GM23338 (cell line): ENCODE measurements at regions not wholly inside any gene's neighbourhood (a gene's known extent, or its start where the extent isn't known, plus 50 kb on each side); places are given as distances from the start of the nearest gene placed in this dataset.

Experiments used
- ATAC-seq: fragments of 200-7000 bp; cut with Tn5 transposase; 3 replicates; pipeline ENCODE4 v1.9.1; 2020
- DNase-seq: peaks from one replicate; pipeline ENCODE4 v3.0.0-alpha.2; 2015; ENCODE audit warnings: low spot score
- H2AFZ ChIP-seq: fragments of 200-600 bp; sonication (generic); 2 replicates; pipeline ENCODE4 v1.8.0; 2016; ENCODE audit warnings: antibody characterized with exemption, mild to moderate bottlenecking, moderate library complexity
- H3F3A ChIP-seq: fragments of 200-600 bp; sonication (generic); replicated peaks from 2 replicates; pipeline ENCODE4 v1.8.0; 2017; ENCODE audit warnings: antibody characterized with exemption, mixed run types, low read depth
- H3K27ac ChIP-seq: fragments of 200-600 bp; sonication (generic); 2 replicates; pipeline ENCODE4 v1.6.1; 2016; ENCODE audit warnings: low read depth
- H3K27me3 ChIP-seq: fragments of 200-600 bp; sonication (generic); 2 replicates; pipeline ENCODE4 v1.8.0; 2016; ENCODE audit warnings: mild to moderate bottlenecking, mixed run types, moderate library complexity; ENCODE audit not compliant: insufficient read depth
- H3K36me3 ChIP-seq: fragments of 200-600 bp; sonication (generic); 2 replicates; pipeline ENCODE4 v1.8.0; 2016; ENCODE audit warnings: mild to moderate bottlenecking; ENCODE audit not compliant: insufficient read depth
- H3K4me1 ChIP-seq: fragments of 200-600 bp; sonication (generic); 2 replicates; pipeline ENCODE4 v1.8.0; 2016; ENCODE audit warnings: mild to moderate bottlenecking, moderate library complexity; ENCODE audit not compliant: insufficient read depth
- H3K4me2 ChIP-seq: fragments of 200-600 bp; sonication (generic); 2 replicates; pipeline ENCODE4 v1.7.1; 2017; ENCODE audit warnings: mixed run types
- H3K4me3 ChIP-seq: fragments of 200-600 bp; sonication (generic); 2 replicates; pipeline ENCODE4 v1.6.1; 2016; ENCODE audit warnings: mixed run types
- H3K79me2 ChIP-seq: fragments of 200-600 bp; sonication (generic); replicated peaks from 2 replicates; pipeline ENCODE4 v1.8.0; 2017; ENCODE audit warnings: mild to moderate bottlenecking; ENCODE audit not compliant: insufficient read depth
- H3K9me2 ChIP-seq: fragments of 200-600 bp; sonication (generic); 2 replicates; pipeline ENCODE4 v1.8.0; 2017; ENCODE audit not compliant: insufficient read depth
- H4K20me1 ChIP-seq: fragments of 200-600 bp; sonication (generic); replicated peaks from 2 replicates; pipeline ENCODE4 v1.8.0; 2017; ENCODE audit warnings: mild to moderate bottlenecking; ENCODE audit not compliant: insufficient read depth
- H3K27ac Mint-ChIP-seq: 2 replicates; pipeline ENCODE4 v1.8.0; 2020; ENCODE audit warnings: inconsistent platforms, mild to moderate bottlenecking, moderate library complexity, mixed read lengths
- H3K27me3 Mint-ChIP-seq: 3 replicates; pipeline ENCODE4 v1.8.0; 2022; ENCODE audit warnings: low read depth, mild to moderate bottlenecking, moderate library complexity, mixed read lengths, inconsistent platforms; ENCODE audit not compliant: insufficient read depth, poor library complexity
- H3K36me3 Mint-ChIP-seq: 3 replicates; pipeline ENCODE4 v1.8.0; 2021; ENCODE audit warnings: low read depth, mild to moderate bottlenecking, inconsistent platforms, moderate library complexity, mixed read lengths
- H3K4me1 Mint-ChIP-seq: 3 replicates; pipeline ENCODE4 v1.8.0; 2020; ENCODE audit warnings: mild to moderate bottlenecking, inconsistent platforms, mixed read lengths
- H3K4me3 Mint-ChIP-seq: 3 replicates; pipeline ENCODE4 v1.8.0; 2021; ENCODE audit warnings: moderate library complexity, mild to moderate bottlenecking, inconsistent platforms, mixed read lengths
- H3K9me3 Mint-ChIP-seq: 3 replicates; pipeline ENCODE4 v1.8.0; 2020; ENCODE audit warnings: moderate library complexity, mild to moderate bottlenecking, inconsistent platforms, mixed read lengths
- CREB1 ChIP-seq: fragments of 250-450 bp; sonication (Bioruptor Pico); IDR thresholded peaks from 2 replicates; pipeline ENCODE4 v1.5.0; 2020; ENCODE audit warnings: low read depth, mild to moderate bottlenecking, moderate library complexity
- EZH2phosphoT487 ChIP-seq: fragments of 200-600 bp; sonication (generic); IDR thresholded peaks from one replicate; pipeline ENCODE4 v1.8.1; 2018; ENCODE audit warnings: antibody characterized with exemption; ENCODE audit not compliant: unreplicated experiment
- JUNB ChIP-seq: IDR thresholded peaks from one replicate; pipeline ENCODE4 v1.6.1; 2016; ENCODE audit warnings: antibody characterized with exemption; ENCODE audit not compliant: unreplicated experiment
- POLR2AphosphoS5 ChIP-seq: IDR thresholded peaks from 2 replicates; pipeline ENCODE4 v1.6.1; 2016; ENCODE audit warnings: antibody characterized with exemption, low read depth
- STAT1 ChIP-seq: IDR thresholded peaks from one replicate; pipeline ENCODE4 v1.6.1; 2016; ENCODE audit warnings: antibody characterized with exemption; ENCODE audit not compliant: unreplicated experiment
- ZNF331 ChIP-seq: fragments of 250-450 bp; sonication (Bioruptor Pico); IDR thresholded peaks from 2 replicates; pipeline ENCODE4 v1.5.0; 2020; ENCODE audit warnings: low read depth, mild to moderate bottlenecking, moderate library complexity
- TF ChIP-seq, protein P1 (sequence below): fragments of 250-450 bp; sonication (Bioruptor Pico); IDR thresholded peaks from 2 replicates; pipeline ENCODE4 v1.5.0; 2020; ENCODE audit warnings: mild to moderate bottlenecking, moderate library complexity
- TF ChIP-seq, protein P2 (sequence below): IDR thresholded peaks from one replicate; pipeline ENCODE4 v1.6.1; 2018; ENCODE audit warnings: antibody characterized with exemption; ENCODE audit not compliant: unreplicated experiment
- TF ChIP-seq, protein P3 (sequence below), 2 experiments: fragments of 200-600 bp in 1 of 2; sonication (generic) in 1 of 2; conservative IDR thresholded peaks; 2 replicates each; pipeline versions ENCODE4 v1.5.1 to v1.6.1; 2016 to 2017; ENCODE audit warnings: antibody characterized with exemption in 2 of 2, low read depth in 2 of 2, mild to moderate bottlenecking in 2 of 2, moderate library complexity in 1 of 2
- TF ChIP-seq, protein P4 (sequence below): IDR thresholded peaks from 2 replicates; pipeline ENCODE4 v1.6.1; 2016; ENCODE audit warnings: antibody characterized with exemption

DNA sequence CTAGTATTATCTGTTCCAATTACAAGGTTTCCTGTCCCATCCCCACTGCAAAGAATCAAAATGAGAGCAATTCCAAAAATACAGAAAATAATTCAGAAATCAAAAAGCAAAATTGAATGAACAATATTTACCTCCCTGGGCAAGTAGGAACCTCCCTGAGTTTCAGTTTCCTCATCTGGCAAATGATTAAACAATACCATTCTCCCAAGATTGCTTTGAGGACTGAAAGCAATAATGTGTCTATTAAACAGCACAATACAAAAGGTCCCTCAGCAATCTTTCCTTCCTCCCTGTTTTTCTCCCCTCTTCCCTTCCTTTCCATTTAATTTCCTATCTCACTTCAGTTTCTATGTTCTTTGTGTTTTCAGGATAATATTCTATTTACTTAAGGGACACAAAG, 171.0 kb downstream of the ZC3H11B start (continued):
- TF ChIP-seq, protein P1, sequence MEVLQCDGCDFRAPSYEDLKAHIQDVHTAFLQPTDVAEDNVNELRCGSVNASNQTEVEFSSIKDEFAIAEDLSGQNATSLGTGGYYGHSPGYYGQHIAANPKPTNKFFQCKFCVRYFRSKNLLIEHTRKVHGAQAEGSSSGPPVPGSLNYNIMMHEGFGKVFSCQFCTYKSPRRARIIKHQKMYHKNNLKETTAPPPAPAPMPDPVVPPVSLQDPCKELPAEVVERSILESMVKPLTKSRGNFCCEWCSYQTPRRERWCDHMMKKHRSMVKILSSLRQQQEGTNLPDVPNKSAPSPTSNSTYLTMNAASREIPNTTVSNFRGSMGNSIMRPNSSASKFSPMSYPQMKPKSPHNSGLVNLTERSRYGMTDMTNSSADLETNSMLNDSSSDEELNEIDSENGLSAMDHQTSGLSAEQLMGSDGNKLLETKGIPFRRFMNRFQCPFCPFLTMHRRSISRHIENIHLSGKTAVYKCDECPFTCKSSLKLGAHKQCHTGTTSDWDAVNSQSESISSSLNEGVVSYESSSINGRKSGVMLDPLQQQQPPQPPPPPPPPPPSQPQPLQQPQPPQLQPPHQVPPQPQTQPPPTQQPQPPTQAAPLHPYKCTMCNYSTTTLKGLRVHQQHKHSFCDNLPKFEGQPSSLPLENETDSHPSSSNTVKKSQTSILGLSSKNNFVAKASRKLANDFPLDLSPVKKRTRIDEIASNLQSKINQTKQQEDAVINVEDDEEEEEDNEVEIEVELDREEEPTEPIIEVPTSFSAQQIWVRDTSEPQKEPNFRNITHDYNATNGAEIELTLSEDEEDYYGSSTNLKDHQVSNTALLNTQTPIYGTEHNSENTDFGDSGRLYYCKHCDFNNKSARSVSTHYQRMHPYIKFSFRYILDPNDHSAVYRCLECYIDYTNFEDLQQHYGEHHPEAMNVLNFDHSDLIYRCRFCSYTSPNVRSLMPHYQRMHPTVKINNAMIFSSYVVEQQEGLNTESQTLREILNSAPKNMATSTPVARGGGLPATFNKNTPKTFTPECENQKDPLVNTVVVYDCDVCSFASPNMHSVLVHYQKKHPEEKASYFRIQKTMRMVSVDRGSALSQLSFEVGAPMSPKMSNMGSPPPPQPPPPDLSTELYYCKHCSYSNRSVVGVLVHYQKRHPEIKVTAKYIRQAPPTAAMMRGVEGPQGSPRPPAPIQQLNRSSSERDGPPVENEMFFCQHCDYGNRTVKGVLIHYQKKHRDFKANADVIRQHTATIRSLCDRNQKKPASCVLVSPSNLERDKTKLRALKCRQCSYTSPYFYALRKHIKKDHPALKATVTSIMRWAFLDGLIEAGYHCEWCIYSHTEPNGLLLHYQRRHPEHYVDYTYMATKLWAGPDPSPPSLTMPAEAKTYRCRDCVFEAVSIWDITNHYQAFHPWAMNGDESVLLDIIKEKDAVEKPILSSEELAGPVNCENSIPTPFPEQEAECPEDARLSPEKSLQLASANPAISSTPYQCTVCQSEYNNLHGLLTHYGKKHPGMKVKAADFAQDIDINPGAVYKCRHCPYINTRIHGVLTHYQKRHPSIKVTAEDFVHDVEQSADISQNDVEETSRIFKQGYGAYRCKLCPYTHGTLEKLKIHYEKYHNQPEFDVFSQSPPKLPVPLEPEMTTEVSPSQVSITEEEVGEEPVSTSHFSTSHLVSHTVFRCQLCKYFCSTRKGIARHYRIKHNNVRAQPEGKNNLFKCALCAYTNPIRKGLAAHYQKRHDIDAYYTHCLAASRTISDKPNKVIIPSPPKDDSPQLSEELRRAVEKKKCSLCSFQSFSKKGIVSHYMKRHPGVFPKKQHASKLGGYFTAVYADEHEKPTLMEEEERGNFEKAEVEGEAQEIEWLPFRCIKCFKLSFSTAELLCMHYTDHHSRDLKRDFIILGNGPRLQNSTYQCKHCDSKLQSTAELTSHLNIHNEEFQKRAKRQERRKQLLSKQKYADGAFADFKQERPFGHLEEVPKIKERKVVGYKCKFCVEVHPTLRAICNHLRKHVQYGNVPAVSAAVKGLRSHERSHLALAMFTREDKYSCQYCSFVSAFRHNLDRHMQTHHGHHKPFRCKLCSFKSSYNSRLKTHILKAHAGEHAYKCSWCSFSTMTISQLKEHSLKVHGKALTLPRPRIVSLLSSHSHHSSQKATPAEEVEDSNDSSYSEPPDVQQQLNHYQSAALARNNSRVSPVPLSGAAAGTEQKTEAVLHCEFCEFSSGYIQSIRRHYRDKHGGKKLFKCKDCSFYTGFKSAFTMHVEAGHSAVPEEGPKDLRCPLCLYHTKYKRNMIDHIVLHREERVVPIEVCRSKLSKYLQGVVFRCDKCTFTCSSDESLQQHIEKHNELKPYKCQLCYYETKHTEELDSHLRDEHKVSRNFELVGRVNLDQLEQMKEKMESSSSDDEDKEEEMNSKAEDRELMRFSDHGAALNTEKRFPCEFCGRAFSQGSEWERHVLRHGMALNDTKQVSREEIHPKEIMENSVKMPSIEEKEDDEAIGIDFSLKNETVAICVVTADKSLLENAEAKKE (CRISPR knock-in tag), result no peak
- TF ChIP-seq, protein P2, sequence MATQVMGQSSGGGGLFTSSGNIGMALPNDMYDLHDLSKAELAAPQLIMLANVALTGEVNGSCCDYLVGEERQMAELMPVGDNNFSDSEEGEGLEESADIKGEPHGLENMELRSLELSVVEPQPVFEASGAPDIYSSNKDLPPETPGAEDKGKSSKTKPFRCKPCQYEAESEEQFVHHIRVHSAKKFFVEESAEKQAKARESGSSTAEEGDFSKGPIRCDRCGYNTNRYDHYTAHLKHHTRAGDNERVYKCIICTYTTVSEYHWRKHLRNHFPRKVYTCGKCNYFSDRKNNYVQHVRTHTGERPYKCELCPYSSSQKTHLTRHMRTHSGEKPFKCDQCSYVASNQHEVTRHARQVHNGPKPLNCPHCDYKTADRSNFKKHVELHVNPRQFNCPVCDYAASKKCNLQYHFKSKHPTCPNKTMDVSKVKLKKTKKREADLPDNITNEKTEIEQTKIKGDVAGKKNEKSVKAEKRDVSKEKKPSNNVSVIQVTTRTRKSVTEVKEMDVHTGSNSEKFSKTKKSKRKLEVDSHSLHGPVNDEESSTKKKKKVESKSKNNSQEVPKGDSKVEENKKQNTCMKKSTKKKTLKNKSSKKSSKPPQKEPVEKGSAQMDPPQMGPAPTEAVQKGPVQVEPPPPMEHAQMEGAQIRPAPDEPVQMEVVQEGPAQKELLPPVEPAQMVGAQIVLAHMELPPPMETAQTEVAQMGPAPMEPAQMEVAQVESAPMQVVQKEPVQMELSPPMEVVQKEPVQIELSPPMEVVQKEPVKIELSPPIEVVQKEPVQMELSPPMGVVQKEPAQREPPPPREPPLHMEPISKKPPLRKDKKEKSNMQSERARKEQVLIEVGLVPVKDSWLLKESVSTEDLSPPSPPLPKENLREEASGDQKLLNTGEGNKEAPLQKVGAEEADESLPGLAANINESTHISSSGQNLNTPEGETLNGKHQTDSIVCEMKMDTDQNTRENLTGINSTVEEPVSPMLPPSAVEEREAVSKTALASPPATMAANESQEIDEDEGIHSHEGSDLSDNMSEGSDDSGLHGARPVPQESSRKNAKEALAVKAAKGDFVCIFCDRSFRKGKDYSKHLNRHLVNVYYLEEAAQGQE, result no peak

DNA sequence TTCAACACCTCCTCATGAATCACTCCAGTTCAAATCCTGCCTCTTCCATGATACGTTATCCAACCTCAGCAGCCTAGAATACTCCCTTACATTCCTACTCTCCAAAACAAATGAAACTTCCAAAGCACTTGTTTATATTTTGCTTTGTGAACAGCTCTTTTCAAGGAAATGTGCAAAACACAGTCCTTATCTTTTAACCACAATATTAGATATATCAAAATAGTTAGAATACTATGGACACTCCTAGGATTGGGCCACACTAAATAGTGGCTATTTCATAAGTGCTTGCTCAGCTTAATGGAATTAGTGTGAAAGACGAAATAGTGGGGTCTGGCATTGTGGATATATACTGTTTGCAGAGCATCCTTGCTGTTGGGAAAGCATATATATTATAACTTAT, 173.5 kb downstream of the ZC3H11B start:
- Mint-ChIP-seq H3K4me3 (no peak overlapping the region), H3K36me3 (no peaks in the 10 kb centered on the region), H3K4me1 (peaks cover 5% of the 10 kb centered on the region; the same call in 2 of the 3 replicates), H3K27ac (no peak overlapping the region), H3K27me3 (no peaks in the 10 kb centered on the region), H3K9me3 (no peaks in the 10 kb centered on the region)
- DNase-seq, result no peak
- no peaks in the 10 kb centered on the region for H3K79me2 ChIP-seq
- 0 out of 2 replicates have a peak, but pooled peaks cover 3% of the 10 kb centered on the region for H3K9me2 ChIP-seq
- H2AFZ ChIP-seq, result no peak overlapping the region
- no peak overlapping the region for H3K27ac ChIP-seq
- no peak overlapping the region for H3K4me2 ChIP-seq
- no peak for ATAC-seq
- no peak overlapping the region for H3K4me3 ChIP-seq
- TF ChIP-seq CREB1 (CRISPR knock-in tag) (no peak), STAT1 (no peak), ZNF331 (no peak), POLR2AphosphoS5 (no peak), JUNB (no peak), EZH2phosphoT487 (no peak)
- TF ChIP-seq, protein P3, sequence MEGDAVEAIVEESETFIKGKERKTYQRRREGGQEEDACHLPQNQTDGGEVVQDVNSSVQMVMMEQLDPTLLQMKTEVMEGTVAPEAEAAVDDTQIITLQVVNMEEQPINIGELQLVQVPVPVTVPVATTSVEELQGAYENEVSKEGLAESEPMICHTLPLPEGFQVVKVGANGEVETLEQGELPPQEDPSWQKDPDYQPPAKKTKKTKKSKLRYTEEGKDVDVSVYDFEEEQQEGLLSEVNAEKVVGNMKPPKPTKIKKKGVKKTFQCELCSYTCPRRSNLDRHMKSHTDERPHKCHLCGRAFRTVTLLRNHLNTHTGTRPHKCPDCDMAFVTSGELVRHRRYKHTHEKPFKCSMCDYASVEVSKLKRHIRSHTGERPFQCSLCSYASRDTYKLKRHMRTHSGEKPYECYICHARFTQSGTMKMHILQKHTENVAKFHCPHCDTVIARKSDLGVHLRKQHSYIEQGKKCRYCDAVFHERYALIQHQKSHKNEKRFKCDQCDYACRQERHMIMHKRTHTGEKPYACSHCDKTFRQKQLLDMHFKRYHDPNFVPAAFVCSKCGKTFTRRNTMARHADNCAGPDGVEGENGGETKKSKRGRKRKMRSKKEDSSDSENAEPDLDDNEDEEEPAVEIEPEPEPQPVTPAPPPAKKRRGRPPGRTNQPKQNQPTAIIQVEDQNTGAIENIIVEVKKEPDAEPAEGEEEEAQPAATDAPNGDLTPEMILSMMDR (conservative IDR thresholded peaks at IDR 0.05; ENCODE audit: low read depth in 2 of 2), result no peak
- TF ChIP-seq, protein P4, sequence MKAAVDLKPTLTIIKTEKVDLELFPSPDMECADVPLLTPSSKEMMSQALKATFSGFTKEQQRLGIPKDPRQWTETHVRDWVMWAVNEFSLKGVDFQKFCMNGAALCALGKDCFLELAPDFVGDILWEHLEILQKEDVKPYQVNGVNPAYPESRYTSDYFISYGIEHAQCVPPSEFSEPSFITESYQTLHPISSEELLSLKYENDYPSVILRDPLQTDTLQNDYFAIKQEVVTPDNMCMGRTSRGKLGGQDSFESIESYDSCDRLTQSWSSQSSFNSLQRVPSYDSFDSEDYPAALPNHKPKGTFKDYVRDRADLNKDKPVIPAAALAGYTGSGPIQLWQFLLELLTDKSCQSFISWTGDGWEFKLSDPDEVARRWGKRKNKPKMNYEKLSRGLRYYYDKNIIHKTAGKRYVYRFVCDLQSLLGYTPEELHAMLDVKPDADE, result no peak
- no peaks in the 10 kb centered on the region for H3K36me3 ChIP-seq
- no peaks in the 10 kb centered on the region for H3K27me3 ChIP-seq
- H3F3A ChIP-seq, result no peaks in the 10 kb centered on the region
- H3K4me1 ChIP-seq, result no peaks in the 10 kb centered on the region
- H4K20me1 ChIP-seq, result no peaks in the 10 kb centered on the region
